ENCODE measurements at regions not wholly inside any gene's neighbourhood (a gene's known extent, or its start where the extent isn't known, plus 50 kb on each side); places are given as distances from the start of the nearest gene placed in this dataset.

GRCh38 chr20:60937585-60937984 is 314.5 kb upstream of the CDH4 start:
- Histone ChIP-seq H3K4me3 (ENCODE audit: low read length) (no peak overlapping the region), H3K27me3 (ENCODE audit: control insufficient read depth in 1 of 2, insufficient read depth in 2 of 2, low read length in 2 of 2) (no peaks in the 10 kb centered on the region), H3K27ac (ENCODE audit: low read depth in 1 of 2, low read length in 2 of 2) (no peak overlapping the region), H3K4me1 (ENCODE audit: insufficient read depth, low read length) (no peaks in the 10 kb centered on the region), H3K9me3 (ENCODE audit: control insufficient read depth in 1 of 2, insufficient read depth in 1 of 2, low read length in 2 of 2) (no peaks in the 10 kb centered on the region), H3K36me3 (ENCODE audit: insufficient read depth, low read length) (no peaks in the 10 kb centered on the region)
- DNase-seq (no peak), ATAC-seq (ENCODE audit: poor library complexity) (no peak)
- Mint-ChIP-seq H3K4me1 (ENCODE audit: low read depth) (no peaks in the 10 kb centered on the region), H3K27ac (no peak overlapping the region), H3K4me3 (no peak overlapping the region), H3K9me3 (no peaks in the 10 kb centered on the region), H3K27me3 (peaks cover 2% of the 10 kb centered on the region), H3K36me3 (ENCODE audit: low read depth) (no peaks in the 10 kb centered on the region)
- intact Hi-C loops (cut with DNase I, micrococcal nuclease): no loop called here
- ChIA-PET CTCF (no interaction called here), POLR2A (no interaction called here)
- no peak for TF ChIP-seq CTCF (IDR thresholded peaks at IDR 0.05)

GRCh38 chr20:60941379-60941778 is 310.7 kb upstream of the CDH4 start:
- ChIA-PET POLR2A (no interaction called here), CTCF (no interaction called here)
- no peaks in the 10 kb centered on the region for H3K9me3 Mint-ChIP-seq
- no peak overlapping the region for H3K27ac Mint-ChIP-seq
- peaks cover 3% of the 10 kb centered on the region for H3K27me3 Mint-ChIP-seq
- DNase-seq (no peak), ATAC-seq (ENCODE audit: poor library complexity) (no peak)
- peaks cover 0 to 6% of the 10 kb centered on the region in 2 experiments for H3K9me3 ChIP-seq (ENCODE audit: control insufficient read depth in 1 of 2, insufficient read depth in 1 of 2, low read length in 2 of 2)
- no peak for TF ChIP-seq CTCF (IDR thresholded peaks at IDR 0.05)
- no peaks in the 10 kb centered on the region for H3K27me3 ChIP-seq (ENCODE audit: control insufficient read depth in 1 of 2, insufficient read depth in 2 of 2, low read length in 2 of 2)
- no peaks in the 10 kb centered on the region for H3K4me1 Mint-ChIP-seq (ENCODE audit: low read depth)
- no peaks in the 10 kb centered on the region for H3K4me1 ChIP-seq (ENCODE audit: insufficient read depth, low read length)
- no peak overlapping the region for H3K27ac ChIP-seq (ENCODE audit: low read depth in 1 of 2, low read length in 2 of 2)
- H3K4me3 ChIP-seq (ENCODE audit: low read length): no peak overlapping the region
- H3K36me3 ChIP-seq (ENCODE audit: insufficient read depth, low read length): no peaks in the 10 kb centered on the region
- no peak overlapping the region for H3K4me3 Mint-ChIP-seq
- no peaks in the 10 kb centered on the region for H3K36me3 Mint-ChIP-seq (ENCODE audit: low read depth)
- intact Hi-C loops (cut with DNase I, micrococcal nuclease): no loop called here

- ChIA-PET POLR2A (interaction anchor here (0.6 kb wide), 1 partner anchor 233 kb away, joined by 3 read pairs; no protein-coding TSS in a partner anchor), CTCF (no interaction called here)
- no peak overlapping the region for H3K4me3 Mint-ChIP-seq
- no peak for ATAC-seq (ENCODE audit: poor library complexity)
- H3K27me3 ChIP-seq (ENCODE audit: control insufficient read depth in 1 of 2, insufficient read depth in 2 of 2, low read length in 2 of 2): no peaks in the 10 kb centered on the region
- no peak overlapping the region for H3K27ac ChIP-seq (ENCODE audit: low read depth in 1 of 2, low read length in 2 of 2)
- TF ChIP-seq CTCF (IDR thresholded peaks at IDR 0.05): no peak
- intact Hi-C loops (cut with DNase I, micrococcal nuclease): no loop called here
- H3K27me3 Mint-ChIP-seq: peaks cover 3% of the 10 kb centered on the region
- no peaks in the 10 kb centered on the region for H3K36me3 Mint-ChIP-seq (ENCODE audit: low read depth)
- H3K4me3 ChIP-seq (ENCODE audit: low read length): no peak overlapping the region
- H3K9me3 ChIP-seq (ENCODE audit: control insufficient read depth in 1 of 2, insufficient read depth in 1 of 2, low read length in 2 of 2): peaks cover 0 to 21% of the 10 kb centered on the region in 2 experiments
- H3K36me3 ChIP-seq (ENCODE audit: insufficient read depth, low read length): no peaks in the 10 kb centered on the region
- no peak overlapping the region for H3K27ac Mint-ChIP-seq
- H3K9me3 Mint-ChIP-seq: no peaks in the 10 kb centered on the region
- H3K4me1 ChIP-seq (ENCODE audit: insufficient read depth, low read length): no peaks in the 10 kb centered on the region
- DNase-seq: no peak
- H3K4me1 Mint-ChIP-seq (ENCODE audit: low read depth): no peaks in the 10 kb centered on the region
These were observed 304.2 kb upstream of the CDH4 start for GRCh38 chr20:60947819-60948218.

Measured in CD4-positive, alpha-beta T cell (primary cell).